ENCODE measurements at regions not wholly inside any gene's neighbourhood (a gene's known extent, or its start where the extent isn't known, plus 50 kb on each side); places are given as distances from the start of the nearest gene placed in this dataset.
"Not testable (repeated sequence)": the region's sequence is repeated elsewhere in the genome, so short reads cannot be mapped to it uniquely, and the experiment has no call there.

- DNase-seq = not testable (repeated sequence)
Measured at GRCh38 chr12:34123092-34123491, 100.8 kb downstream of the ALG10 start.

GRCh38 chr12:34124608-34125007, 102.3 kb downstream of the ALG10 start:
- no peaks in the 10 kb centered on the region for H3K36me3 ChIP-seq
- no peaks in the 10 kb centered on the region for H3K4me1 ChIP-seq
- peaks cover 0 to 7% of the 10 kb centered on the region in 2 donors for H3K27me3 ChIP-seq
- intact Hi-C loops (cut with DNase I; ENCODE audit: low total_unique reads) = no loop called here
- H3K9me3 ChIP-seq = no peaks in the 10 kb centered on the region
- no peak for TF ChIP-seq CTCF (IDR thresholded peaks at IDR 0.05)
- DNase-seq = no peak
- H3K4me3 ChIP-seq = no peak overlapping the region
- no peak overlapping the region for H3K27ac ChIP-seq

More at GRCh38 chr12:34123092-34123491, 100.8 kb downstream of the ALG10 start:
- intact Hi-C loops (cut with DNase I; ENCODE audit: low total_unique reads); H3K27me3 ChIP-seq; H3K4me1 ChIP-seq; H3K27ac ChIP-seq; H3K4me3 ChIP-seq; H3K9me3 ChIP-seq; H3K36me3 ChIP-seq: not testable (repeated sequence)
- TF ChIP-seq CTCF (IDR thresholded peaks at IDR 0.05) = peak; percentile 52 to 71

GRCh38 chr12:34126239-34126641, 103.9 kb downstream of the ALG10 start:
- no peak overlapping the region for H3K4me3 ChIP-seq
- intact Hi-C loops (cut with DNase I; ENCODE audit: low total_unique reads) = no loop called here
- no peak for DNase-seq
- H3K27ac ChIP-seq = no peak overlapping the region
- TF ChIP-seq CTCF (IDR thresholded peaks at IDR 0.05) = no peak
- no peaks in the 10 kb centered on the region for H3K4me1 ChIP-seq
- H3K27me3 ChIP-seq = peaks cover 0 to 7% of the 10 kb centered on the region in 2 donors
- no peaks in the 10 kb centered on the region for H3K9me3 ChIP-seq
- H3K36me3 ChIP-seq = no peaks in the 10 kb centered on the region

DNA sequence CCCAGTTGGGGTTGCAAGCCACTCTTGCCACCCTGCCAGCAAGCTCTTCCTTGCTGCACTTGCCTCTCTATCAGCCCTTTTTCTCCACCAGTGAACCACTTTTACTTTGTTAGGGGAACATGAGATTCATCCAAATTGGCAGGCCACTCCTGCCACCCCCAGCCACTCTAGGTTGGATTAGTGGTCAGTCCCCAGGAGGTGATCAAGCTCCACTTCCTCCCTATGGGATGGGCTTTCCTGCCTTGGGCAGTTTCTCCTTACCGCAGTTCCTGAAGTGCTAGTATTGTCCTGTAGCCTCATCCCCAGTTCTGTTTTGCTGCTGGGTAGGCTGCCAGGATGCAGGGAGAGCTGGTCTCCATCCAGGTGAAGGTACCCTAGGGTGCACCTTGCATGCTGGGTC, 104.5 kb downstream of the ALG10 start:
- peaks cover 0 to 7% of the 10 kb centered on the region in 2 donors for H3K27me3 ChIP-seq
- intact Hi-C loops (cut with DNase I; ENCODE audit: low total_unique reads) = no loop called here
- DNase-seq = no peak
- H3K4me3 ChIP-seq = no peak overlapping the region
- H3K36me3 ChIP-seq = no peaks in the 10 kb centered on the region
- H3K4me1 ChIP-seq = no peaks in the 10 kb centered on the region
- TF ChIP-seq CTCF (IDR thresholded peaks at IDR 0.05) = no peak
- H3K27ac ChIP-seq = no peak overlapping the region
- no peaks in the 10 kb centered on the region for H3K9me3 ChIP-seq

DNA sequence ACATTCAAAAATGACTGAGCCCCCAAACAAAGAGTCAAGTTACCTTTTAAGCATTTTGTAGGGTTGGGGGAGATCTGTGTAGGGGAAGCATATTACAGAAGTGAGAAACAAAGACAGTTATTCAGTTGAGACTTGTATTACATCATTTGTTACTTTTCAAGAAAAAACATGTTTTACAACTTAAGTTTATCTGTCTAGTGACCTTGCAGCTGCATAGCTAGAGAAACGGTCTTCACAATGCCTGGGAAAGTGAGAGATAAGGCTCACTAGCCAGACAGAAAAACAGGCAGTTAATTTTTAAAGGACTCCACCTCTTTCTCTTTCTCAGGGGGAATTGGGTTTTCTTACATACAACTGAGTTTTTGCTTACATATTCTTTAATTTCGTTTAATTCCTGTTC, 105.1 kb downstream of the ALG10 start:
- H3K27ac ChIP-seq; H3K4me3 ChIP-seq; DNase-seq; H3K9me3 ChIP-seq; H3K36me3 ChIP-seq; H3K27me3 ChIP-seq; intact Hi-C loops (cut with DNase I; ENCODE audit: low total_unique reads); H3K4me1 ChIP-seq: not testable (repeated sequence)

DNA sequence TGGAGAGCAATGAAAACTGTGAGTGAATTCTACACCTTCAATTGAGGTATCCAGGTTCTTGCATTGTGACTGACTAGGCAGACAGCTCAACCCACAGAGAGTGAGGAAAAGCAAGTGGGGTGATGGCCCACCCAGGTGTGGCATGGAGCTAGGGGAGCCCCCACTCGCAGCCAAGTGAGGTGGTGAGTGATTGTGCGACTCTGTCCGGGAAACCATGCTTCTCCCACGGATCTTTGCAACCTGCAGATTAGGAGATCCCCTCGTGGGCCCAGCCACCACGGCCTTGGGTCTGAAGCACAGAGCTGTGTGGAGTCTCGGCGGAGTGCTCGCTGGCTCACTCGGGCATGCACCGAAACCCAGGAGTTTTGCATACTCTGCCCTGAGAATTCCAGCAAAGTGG, 120.1 kb downstream of the ALG10 start:
- no peak overlapping the region for H3K27ac ChIP-seq
- DNase-seq = no peak
- H3K4me3 ChIP-seq = no peak overlapping the region
- H3K36me3 ChIP-seq = no peaks in the 10 kb centered on the region
- H3K27me3 ChIP-seq = no peaks in the 10 kb centered on the region
- H3K9me3 ChIP-seq = no peaks in the 10 kb centered on the region
- no peaks in the 10 kb centered on the region for H3K4me1 ChIP-seq
- intact Hi-C loops (cut with DNase I; ENCODE audit: low total_unique reads) = no loop called here
- TF ChIP-seq CTCF (IDR thresholded peaks at IDR 0.05) = no peak

Data from tibial artery (tissue), 4 donors.